K562 (cell line): ENCODE measurements at regions not wholly inside any gene's neighbourhood (a gene's known extent, or its start where the extent isn't known, plus 50 kb on each side); places are given as distances from the start of the nearest gene placed in this dataset.
"Not testable (repeated sequence)": the region's sequence is repeated elsewhere in the genome, so short reads cannot be mapped to it uniquely, and the experiment has no call there.

Experiments used
- EZH2 ChIP-seq: IDR thresholded peaks from 2 replicates; pipeline ENCODE4 v1.6.1; 2012; ENCODE audit warnings: low read depth, mild to moderate bottlenecking, inconsistent platforms, low read length, borderline replicate concordance
- JUND ChIP-seq, 2 experiments: IDR thresholded peaks; 2 replicates in 1 of 2; 3 replicates in 1 of 2; pipeline ENCODE4 v1.6.1; 2011; ENCODE audit warnings: borderline replicate concordance in 2 of 2, low read depth in 2 of 2, low read length in 2 of 2, improper control_type of control experiment in 1 of 2, missing biosample characterization in 1 of 2, missing genetic modification characterization in 1 of 2, missing genetic modification reagents in 1 of 2
- MXI1 ChIP-seq: IDR thresholded peaks from 2 replicates; pipeline ENCODE4 v1.6.1; 2011; ENCODE audit warnings: low read depth, mild to moderate bottlenecking, improper control_type of control experiment, low read length
- RBFOX2 ChIP-seq: fragments of 200-400 bp; formaldehyde crosslinking; IDR thresholded peaks from 2 replicates; pipeline ENCODE4 v1.6.1; 2017; ENCODE audit warnings: low read depth, mild to moderate bottlenecking, low read length, moderate library complexity
- SETDB1 ChIP-seq: IDR thresholded peaks from one replicate; pipeline ENCODE4 v1.6.1; 2012; ENCODE audit warnings: low read length, control low read depth, inconsistent platforms
- ZNF24 ChIP-seq: fragments of 450-650 bp; IDR thresholded peaks from 2 replicates; pipeline ENCODE4 v1.6.1; 2016
- ZNF324 ChIP-seq: fragments of 250-450 bp; sonication (Bioruptor Pico); IDR thresholded peaks from 2 replicates; pipeline ENCODE4 v1.4.0; 2020; ENCODE audit warnings: mild to moderate bottlenecking
- ZNF76 ChIP-seq: fragments of 250-450 bp; sonication (Bioruptor Pico); IDR thresholded peaks from 2 replicates; pipeline ENCODE4 v1.4.0; 2020; ENCODE audit warnings: mild to moderate bottlenecking, moderate library complexity, borderline replicate concordance
- TF ChIP-seq, protein P1 (sequence below), 3 experiments: IDR thresholded peaks in 2 of 3; conservative IDR thresholded peaks in 1 of 3; 2 replicates each; pipeline ENCODE4 v1.5.1; 2011 to 2012; ENCODE audit warnings: low read length in 3 of 3, mild to moderate bottlenecking in 3 of 3, control low read depth in 2 of 3, improper control_type of control experiment in 1 of 3, inconsistent platforms in 1 of 3, low read depth in 1 of 3, mixed read lengths in 1 of 3, moderate library complexity in 1 of 3; ENCODE audit not compliant: insufficient read depth in 2 of 3

DNA sequence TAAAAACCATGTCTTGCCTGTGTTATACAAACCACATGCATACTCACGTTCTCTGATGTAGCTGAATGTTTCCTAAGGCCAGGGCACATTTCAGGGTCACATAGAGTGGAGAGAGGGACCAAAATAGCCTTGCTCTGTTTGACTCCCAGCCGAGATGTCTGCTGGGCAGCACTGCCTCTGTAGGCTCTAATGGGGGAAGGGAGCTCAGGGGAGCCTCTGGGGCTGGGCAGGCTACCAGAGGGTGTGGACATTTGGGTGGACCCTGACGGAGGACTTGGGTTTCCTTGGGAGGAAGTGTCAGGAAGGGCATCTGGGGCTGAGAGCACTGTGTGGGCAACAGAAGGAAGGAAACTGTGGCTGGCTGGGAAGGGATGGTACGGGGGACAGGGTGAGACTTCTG is 155.8 kb upstream of the FAM20C start:
- not testable (repeated sequence) for TF ChIP-seq MXI1; RBFOX2; ZNF24; JUND (IDR thresholded peaks at IDR 0.05; ENCODE audit: borderline replicate concordance, low read depth, low read length); JUND (tag; IDR thresholded peaks at IDR 0.05; ENCODE audit: borderline replicate concordance, low read depth, low read length); SETDB1; EZH2; ZNF324 (CRISPR knock-in tag); ZNF76 (CRISPR knock-in tag)
- TF ChIP-seq, protein P1, sequence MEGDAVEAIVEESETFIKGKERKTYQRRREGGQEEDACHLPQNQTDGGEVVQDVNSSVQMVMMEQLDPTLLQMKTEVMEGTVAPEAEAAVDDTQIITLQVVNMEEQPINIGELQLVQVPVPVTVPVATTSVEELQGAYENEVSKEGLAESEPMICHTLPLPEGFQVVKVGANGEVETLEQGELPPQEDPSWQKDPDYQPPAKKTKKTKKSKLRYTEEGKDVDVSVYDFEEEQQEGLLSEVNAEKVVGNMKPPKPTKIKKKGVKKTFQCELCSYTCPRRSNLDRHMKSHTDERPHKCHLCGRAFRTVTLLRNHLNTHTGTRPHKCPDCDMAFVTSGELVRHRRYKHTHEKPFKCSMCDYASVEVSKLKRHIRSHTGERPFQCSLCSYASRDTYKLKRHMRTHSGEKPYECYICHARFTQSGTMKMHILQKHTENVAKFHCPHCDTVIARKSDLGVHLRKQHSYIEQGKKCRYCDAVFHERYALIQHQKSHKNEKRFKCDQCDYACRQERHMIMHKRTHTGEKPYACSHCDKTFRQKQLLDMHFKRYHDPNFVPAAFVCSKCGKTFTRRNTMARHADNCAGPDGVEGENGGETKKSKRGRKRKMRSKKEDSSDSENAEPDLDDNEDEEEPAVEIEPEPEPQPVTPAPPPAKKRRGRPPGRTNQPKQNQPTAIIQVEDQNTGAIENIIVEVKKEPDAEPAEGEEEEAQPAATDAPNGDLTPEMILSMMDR (IDR thresholded peaks at IDR 0.05 in 2 of 3, conservative IDR thresholded peaks at IDR 0.05 in 1 of 3; ENCODE audit: insufficient read depth in 2 of 3, low read depth in 1 of 3, low read length in 3 of 3) = not testable (repeated sequence)
